OCI-LY7 (cell line): ENCODE measurements at regions not wholly inside any gene's neighbourhood (a gene's known extent, or its start where the extent isn't known, plus 50 kb on each side); places are given as distances from the start of the nearest gene placed in this dataset.

Experiments used
- CTCF ChIP-seq: fragments of 200-600 bp; sonication (generic); conservative IDR thresholded peaks from 2 replicates; pipeline ENCODE4 v1.5.1; 2014; ENCODE audit warnings: mild to moderate bottlenecking, antibody characterized with exemption, low read length, moderate library complexity, mixed read lengths
- EZH2phosphoT487 ChIP-seq: fragments of 200-600 bp; sonication (generic); IDR thresholded peaks from 2 replicates; pipeline ENCODE4 v1.6.1; 2018; ENCODE audit warnings: low read depth, borderline replicate concordance, mild to moderate bottlenecking, mixed run types, antibody characterized with exemption, low read length, moderate library complexity, mixed read lengths

- TF ChIP-seq CTCF (no peak), EZH2phosphoT487 (no peak)
Observed at GRCh38 chr12:24398605-24399004, 449.1 kb upstream of the SOX5 start.
